ENCODE measurements at regions not wholly inside any gene's neighbourhood (a gene's known extent, or its start where the extent isn't known, plus 50 kb on each side); places are given as distances from the start of the nearest gene placed in this dataset.

DNA sequence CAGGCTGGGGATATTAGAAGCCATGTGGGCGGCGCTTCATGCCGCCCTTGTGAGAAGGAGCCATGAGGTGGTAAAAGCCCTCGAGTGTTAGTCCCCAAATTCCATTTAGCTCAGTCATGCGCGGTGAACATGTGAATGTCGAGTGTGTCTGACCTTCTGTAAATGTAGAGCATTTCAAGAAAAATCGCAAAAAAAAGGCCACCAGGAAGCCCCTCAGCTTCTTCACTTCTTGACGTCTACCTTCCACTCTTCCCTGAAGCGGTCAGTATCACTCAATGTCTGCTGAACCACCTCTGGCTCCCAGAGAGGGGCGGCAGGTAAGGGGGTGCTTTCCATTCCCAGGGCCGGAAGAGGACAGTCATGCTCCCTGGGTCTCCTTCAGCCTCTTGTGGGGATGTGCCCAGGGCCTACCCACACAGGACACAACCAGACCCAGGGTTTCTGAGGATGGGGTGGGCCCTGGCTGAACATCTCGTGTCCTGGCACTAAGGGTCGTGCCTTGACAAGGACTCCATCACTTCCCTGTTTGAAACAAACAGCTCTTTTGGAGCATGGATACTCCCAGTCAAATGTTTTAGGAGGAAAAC lies 274.9 kb downstream of the FAM43A start:
- Histone ChIP-seq H3K36me3 (ENCODE audit: control insufficient read depth in 1 of 2, insufficient read depth in 2 of 2, low read length in 2 of 2) (no peaks in the 10 kb centered on the region), H3K27ac (ENCODE audit: low read length) (no peak overlapping the region), H3K9me3 (ENCODE audit: control insufficient read depth in 1 of 2, low read length in 2 of 2) (no peaks in the 10 kb centered on the region), H3K27me3 (ENCODE audit: low read depth, low read length) (no peaks in the 10 kb centered on the region), H3K4me3 (ENCODE audit: low read depth in 1 of 2, low read length in 2 of 2) (no peak overlapping the region), H3K4me1 (ENCODE audit: control insufficient read depth in 1 of 2, insufficient read depth in 2 of 2, low read length in 2 of 2) (no peaks in the 10 kb centered on the region)

GRCh38 chr3:194961149-194961548 lies 275.5 kb downstream of the FAM43A start:
- no peak overlapping the region for H3K4me3 ChIP-seq (ENCODE audit: low read depth in 1 of 2, low read length in 2 of 2)
- H3K27ac ChIP-seq (ENCODE audit: low read length), result no peak overlapping the region
- H3K9me3 ChIP-seq (ENCODE audit: control insufficient read depth in 1 of 2, low read length in 2 of 2), result no peaks in the 10 kb centered on the region

DNA sequence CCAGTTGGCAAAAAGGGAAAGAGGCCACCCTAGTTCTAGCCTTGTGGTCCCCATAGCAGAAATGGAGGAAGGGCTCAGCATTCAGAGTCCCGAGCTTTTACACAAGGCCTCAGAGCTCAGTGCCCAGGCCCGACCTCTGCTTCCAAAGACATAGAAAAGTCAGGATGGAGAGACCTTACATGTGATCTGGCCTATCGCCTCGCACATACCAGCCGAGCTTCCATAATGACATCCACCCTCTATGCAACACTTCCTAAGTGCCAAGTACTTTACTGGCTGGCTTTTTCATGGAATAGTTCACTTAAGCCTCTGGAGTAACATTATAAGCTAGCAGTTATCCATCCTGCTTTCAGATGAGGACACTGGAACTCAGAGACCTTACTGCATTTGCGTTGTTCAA lies 275.9 kb downstream of the FAM43A start:
- H3K4me3 ChIP-seq (ENCODE audit: low read depth in 1 of 2, low read length in 2 of 2), result no peak overlapping the region
- no peaks in the 10 kb centered on the region for H3K27me3 ChIP-seq (ENCODE audit: low read depth, low read length)
- no peaks in the 10 kb centered on the region for H3K9me3 ChIP-seq (ENCODE audit: control insufficient read depth in 1 of 2, low read length in 2 of 2)
- no peaks in the 10 kb centered on the region for H3K4me1 ChIP-seq (ENCODE audit: control insufficient read depth in 1 of 2, insufficient read depth in 2 of 2, low read length in 2 of 2)
- no peak overlapping the region for H3K27ac ChIP-seq (ENCODE audit: low read length)
- H3K36me3 ChIP-seq (ENCODE audit: control insufficient read depth in 1 of 2, insufficient read depth in 2 of 2, low read length in 2 of 2), result no peaks in the 10 kb centered on the region

More at GRCh38 chr3:194961149-194961548, 275.5 kb downstream of the FAM43A start:
- no peaks in the 10 kb centered on the region for H3K27me3 ChIP-seq (ENCODE audit: low read depth, low read length)
- no peaks in the 10 kb centered on the region for H3K4me1 ChIP-seq (ENCODE audit: control insufficient read depth in 1 of 2, insufficient read depth in 2 of 2, low read length in 2 of 2)
- H3K36me3 ChIP-seq (ENCODE audit: control insufficient read depth in 1 of 2, insufficient read depth in 2 of 2, low read length in 2 of 2), result no peaks in the 10 kb centered on the region

- no peaks in the 10 kb centered on the region for H3K9me3 ChIP-seq (ENCODE audit: control insufficient read depth in 1 of 2, low read length in 2 of 2)
- H3K4me3 ChIP-seq (ENCODE audit: low read depth in 1 of 2, low read length in 2 of 2), result no peak overlapping the region
- H3K36me3 ChIP-seq (ENCODE audit: control insufficient read depth in 1 of 2, insufficient read depth in 2 of 2, low read length in 2 of 2), result no peaks in the 10 kb centered on the region
- H3K4me1 ChIP-seq (ENCODE audit: control insufficient read depth in 1 of 2, insufficient read depth in 2 of 2, low read length in 2 of 2), result no peaks in the 10 kb centered on the region
- H3K27me3 ChIP-seq (ENCODE audit: low read depth, low read length), result no peaks in the 10 kb centered on the region
- no peak overlapping the region for H3K27ac ChIP-seq (ENCODE audit: low read length)
Measured at GRCh38 chr3:194962056-194962455, 276.4 kb downstream of the FAM43A start.

DNA sequence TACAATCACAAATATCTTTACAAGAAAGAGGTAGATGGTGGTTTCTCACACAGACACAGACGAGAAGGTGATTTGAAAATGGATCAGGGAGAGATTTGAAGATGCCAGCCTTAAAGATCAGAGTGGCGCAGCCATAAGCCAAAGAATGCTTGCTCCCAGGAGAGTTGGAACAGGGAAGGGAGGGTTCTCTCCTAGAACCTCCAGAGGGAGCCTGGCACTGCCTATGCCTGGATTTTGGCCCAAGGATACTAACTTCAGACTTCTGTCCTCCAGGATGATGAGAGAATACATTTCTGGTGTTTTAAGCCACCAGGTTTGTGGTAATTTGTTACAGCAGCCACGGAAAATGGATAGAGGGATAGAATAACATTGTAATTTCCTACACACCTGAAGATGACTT lies 279.1 kb downstream of the FAM43A start:
- Histone ChIP-seq H3K36me3 (ENCODE audit: control insufficient read depth in 1 of 2, insufficient read depth in 2 of 2, low read length in 2 of 2) (no peaks in the 10 kb centered on the region), H3K27me3 (ENCODE audit: low read depth, low read length) (no peaks in the 10 kb centered on the region), H3K27ac (ENCODE audit: low read length) (no peak overlapping the region), H3K4me1 (ENCODE audit: control insufficient read depth in 1 of 2, insufficient read depth in 2 of 2, low read length in 2 of 2) (no peaks in the 10 kb centered on the region), H3K9me3 (ENCODE audit: control insufficient read depth in 1 of 2, low read length in 2 of 2) (no peaks in the 10 kb centered on the region), H3K4me3 (ENCODE audit: low read depth in 1 of 2, low read length in 2 of 2) (no peak overlapping the region)

DNA sequence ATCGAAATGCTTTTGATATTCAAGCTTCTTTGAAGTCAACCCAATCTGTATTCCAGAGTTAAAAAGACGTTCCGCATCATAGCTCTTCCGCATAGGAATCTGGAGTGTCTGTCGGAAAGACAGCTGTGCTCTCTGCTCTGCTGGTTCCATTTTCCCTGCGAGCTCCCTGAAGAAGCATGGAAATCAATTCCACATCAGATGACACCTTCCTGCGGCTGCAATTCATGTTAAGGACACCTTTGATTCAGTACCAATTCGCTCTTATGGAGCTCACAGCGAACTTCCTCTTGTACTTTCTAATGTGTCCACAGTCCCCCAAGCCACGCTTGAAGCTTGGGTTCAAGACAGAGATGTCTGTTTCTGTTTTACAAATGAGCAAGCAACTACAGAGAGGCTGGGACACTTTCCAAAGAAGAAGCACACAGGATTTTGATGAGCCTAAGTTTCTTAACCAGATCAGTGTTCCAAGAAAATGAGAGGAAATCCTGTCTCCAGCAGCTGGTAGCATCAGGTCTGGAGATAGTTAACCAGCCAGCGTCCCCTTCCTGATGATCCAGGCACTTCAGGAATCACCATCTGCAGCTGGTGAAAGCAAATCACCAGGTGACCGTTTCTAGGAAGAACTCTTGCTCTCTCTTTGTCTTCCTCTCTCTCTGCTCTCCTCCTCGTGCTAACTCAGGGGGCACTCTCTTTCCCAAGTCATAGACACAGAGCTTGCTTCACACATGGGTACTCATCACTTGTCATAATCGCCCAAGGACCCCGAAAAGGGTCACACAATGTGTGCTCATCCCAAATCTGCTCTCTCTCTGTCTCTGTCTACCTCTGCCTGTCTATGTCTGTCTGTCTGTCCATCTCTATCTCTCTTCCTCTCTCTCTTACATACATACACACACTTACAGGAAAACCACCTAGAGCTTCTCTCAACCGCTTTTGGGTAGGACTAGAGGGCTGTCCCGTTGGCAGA lies 281.8 kb downstream of the FAM43A start:
- Histone ChIP-seq H3K36me3 (ENCODE audit: control insufficient read depth in 1 of 2, insufficient read depth in 2 of 2, low read length in 2 of 2) (no peaks in the 10 kb centered on the region), H3K27me3 (ENCODE audit: low read depth, low read length) (no peaks in the 10 kb centered on the region), H3K9me3 (ENCODE audit: control insufficient read depth in 1 of 2, low read length in 2 of 2) (no peaks in the 10 kb centered on the region), H3K4me1 (ENCODE audit: control insufficient read depth in 1 of 2, insufficient read depth in 2 of 2, low read length in 2 of 2) (no peaks in the 10 kb centered on the region), H3K27ac (ENCODE audit: low read length) (no peak overlapping the region), H3K4me3 (ENCODE audit: low read depth in 1 of 2, low read length in 2 of 2) (no peak overlapping the region)

- Histone ChIP-seq H3K4me1 (ENCODE audit: control insufficient read depth in 1 of 2, insufficient read depth in 2 of 2, low read length in 2 of 2) (no peaks in the 10 kb centered on the region), H3K27me3 (ENCODE audit: low read depth, low read length) (no peaks in the 10 kb centered on the region), H3K4me3 (ENCODE audit: low read depth in 1 of 2, low read length in 2 of 2) (no peak overlapping the region), H3K27ac (ENCODE audit: low read length) (no peak overlapping the region), H3K36me3 (ENCODE audit: control insufficient read depth in 1 of 2, insufficient read depth in 2 of 2, low read length in 2 of 2) (no peaks in the 10 kb centered on the region), H3K9me3 (ENCODE audit: control insufficient read depth in 1 of 2, low read length in 2 of 2) (no peaks in the 10 kb centered on the region)
Measured at GRCh38 chr3:194970066-194970465, 284.4 kb downstream of the FAM43A start.

DNA sequence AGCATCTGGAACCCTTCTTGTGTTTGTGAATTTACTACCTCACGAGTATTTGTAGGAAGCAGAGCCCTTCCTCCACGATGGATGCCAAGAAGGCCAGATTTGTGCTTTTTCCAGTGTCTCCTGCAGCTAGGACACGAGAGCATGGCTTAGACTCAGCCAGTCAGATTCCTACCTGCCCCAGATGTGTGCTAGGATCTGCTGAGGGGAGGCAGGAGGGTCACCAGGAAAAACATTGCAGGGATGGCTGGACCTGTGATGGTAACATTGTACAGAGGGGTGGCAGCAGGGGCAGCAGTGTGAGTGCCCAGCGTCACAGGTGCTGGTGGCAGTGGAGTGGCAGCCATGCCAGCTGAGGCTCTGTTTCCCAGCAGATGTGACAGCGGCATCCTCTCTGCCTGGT lies 285.3 kb downstream of the FAM43A start:
- H3K4me1 ChIP-seq (ENCODE audit: control insufficient read depth in 1 of 2, insufficient read depth in 2 of 2, low read length in 2 of 2), result no peaks in the 10 kb centered on the region

DNA sequence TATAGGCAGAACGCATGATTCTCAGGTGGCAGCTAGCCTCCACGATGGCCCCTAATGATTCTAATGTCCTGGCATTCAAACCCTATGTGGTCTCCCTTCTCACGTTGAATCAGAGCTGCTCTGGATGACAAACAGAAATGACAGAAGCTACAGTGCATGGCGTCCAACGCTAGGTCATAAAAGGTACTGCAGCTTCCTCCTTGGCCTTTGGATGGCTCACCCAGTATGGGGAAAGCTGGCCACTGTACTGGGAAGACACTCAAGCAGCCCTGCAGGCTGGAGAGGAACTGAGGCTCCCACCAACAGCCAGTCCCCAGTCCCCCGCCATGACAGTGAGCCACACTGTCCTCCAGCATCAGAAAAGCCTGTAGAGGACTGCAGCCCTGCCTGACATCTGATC lies 286.3 kb downstream of the FAM43A start:
- no peaks in the 10 kb centered on the region for H3K9me3 ChIP-seq (ENCODE audit: control insufficient read depth in 1 of 2, low read length in 2 of 2)
- H3K27ac ChIP-seq (ENCODE audit: low read length), result no peak overlapping the region
- H3K36me3 ChIP-seq (ENCODE audit: control insufficient read depth in 1 of 2, insufficient read depth in 2 of 2, low read length in 2 of 2), result no peaks in the 10 kb centered on the region
- H3K4me1 ChIP-seq (ENCODE audit: control insufficient read depth in 1 of 2, insufficient read depth in 2 of 2, low read length in 2 of 2), result no peaks in the 10 kb centered on the region
- no peaks in the 10 kb centered on the region for H3K27me3 ChIP-seq (ENCODE audit: low read depth, low read length)
- no peak overlapping the region for H3K4me3 ChIP-seq (ENCODE audit: low read depth in 1 of 2, low read length in 2 of 2)

More for the DNA sequence above, 285.3 kb downstream of the FAM43A start:
- no peaks in the 10 kb centered on the region for H3K9me3 ChIP-seq (ENCODE audit: control insufficient read depth in 1 of 2, low read length in 2 of 2)
- H3K36me3 ChIP-seq (ENCODE audit: control insufficient read depth in 1 of 2, insufficient read depth in 2 of 2, low read length in 2 of 2), result no peaks in the 10 kb centered on the region
- no peaks in the 10 kb centered on the region for H3K27me3 ChIP-seq (ENCODE audit: low read depth, low read length)
- no peak overlapping the region for H3K4me3 ChIP-seq (ENCODE audit: low read depth in 1 of 2, low read length in 2 of 2)
- H3K27ac ChIP-seq (ENCODE audit: low read length), result no peak overlapping the region

- Histone ChIP-seq H3K4me1 (ENCODE audit: control insufficient read depth in 1 of 2, insufficient read depth in 2 of 2, low read length in 2 of 2) (no peaks in the 10 kb centered on the region), H3K9me3 (ENCODE audit: control insufficient read depth in 1 of 2, low read length in 2 of 2) (no peaks in the 10 kb centered on the region), H3K36me3 (ENCODE audit: control insufficient read depth in 1 of 2, insufficient read depth in 2 of 2, low read length in 2 of 2) (no peaks in the 10 kb centered on the region), H3K27ac (ENCODE audit: low read length) (no peak overlapping the region), H3K27me3 (ENCODE audit: low read depth, low read length) (no peaks in the 10 kb centered on the region), H3K4me3 (ENCODE audit: low read depth in 1 of 2, low read length in 2 of 2) (no peak overlapping the region)
Measured at GRCh38 chr3:194972641-194973040, 287.0 kb downstream of the FAM43A start.

- Histone ChIP-seq H3K27ac (ENCODE audit: low read length) (no peak overlapping the region), H3K27me3 (ENCODE audit: low read depth, low read length) (no peaks in the 10 kb centered on the region), H3K4me3 (ENCODE audit: low read depth in 1 of 2, low read length in 2 of 2) (no peak overlapping the region), H3K4me1 (ENCODE audit: control insufficient read depth in 1 of 2, insufficient read depth in 2 of 2, low read length in 2 of 2) (no peaks in the 10 kb centered on the region), H3K36me3 (ENCODE audit: control insufficient read depth in 1 of 2, insufficient read depth in 2 of 2, low read length in 2 of 2) (no peaks in the 10 kb centered on the region), H3K9me3 (ENCODE audit: control insufficient read depth in 1 of 2, low read length in 2 of 2) (no peaks in the 10 kb centered on the region)
Measured at GRCh38 chr3:194973366-194974000, 287.8 kb downstream of the FAM43A start.

Data from muscle layer of duodenum (tissue), 2 donors.